IPS-18a (cell line): ENCODE measurements at regions not wholly inside any gene's neighbourhood (a gene's known extent, or its start where the extent isn't known, plus 50 kb on each side); places are given as distances from the start of the nearest gene placed in this dataset.

ENCODE experiments used
- H3K27ac ChIP-seq: one replicate; pipeline ENCODE4 v1.5.1; 2013; ENCODE audit warnings: low read length
- H3K27me3 ChIP-seq: one replicate; pipeline ENCODE4 v1.6.1; 2013; ENCODE audit warnings: mild to moderate bottlenecking, low read length; ENCODE audit not compliant: control insufficient read depth, insufficient read depth
- H3K36me3 ChIP-seq: one replicate; pipeline ENCODE4 v1.6.1; 2013; ENCODE audit warnings: low read depth, low read length; ENCODE audit not compliant: control insufficient read depth
- H3K4me1 ChIP-seq: one replicate; pipeline ENCODE4 v1.6.1; 2013; ENCODE audit warnings: low read depth, low read length; ENCODE audit not compliant: control insufficient read depth
- H3K4me3 ChIP-seq: one replicate; pipeline ENCODE4 v1.5.1; 2013; ENCODE audit warnings: low read length
- H3K9ac ChIP-seq: one replicate; pipeline ENCODE4 v1.6.1; 2013; ENCODE audit warnings: mild to moderate bottlenecking, low read length, moderate library complexity
- H3K9me3 ChIP-seq: one replicate; pipeline ENCODE4 v1.6.1; 2013; ENCODE audit warnings: low read depth, low read length; ENCODE audit not compliant: control insufficient read depth

DNA sequence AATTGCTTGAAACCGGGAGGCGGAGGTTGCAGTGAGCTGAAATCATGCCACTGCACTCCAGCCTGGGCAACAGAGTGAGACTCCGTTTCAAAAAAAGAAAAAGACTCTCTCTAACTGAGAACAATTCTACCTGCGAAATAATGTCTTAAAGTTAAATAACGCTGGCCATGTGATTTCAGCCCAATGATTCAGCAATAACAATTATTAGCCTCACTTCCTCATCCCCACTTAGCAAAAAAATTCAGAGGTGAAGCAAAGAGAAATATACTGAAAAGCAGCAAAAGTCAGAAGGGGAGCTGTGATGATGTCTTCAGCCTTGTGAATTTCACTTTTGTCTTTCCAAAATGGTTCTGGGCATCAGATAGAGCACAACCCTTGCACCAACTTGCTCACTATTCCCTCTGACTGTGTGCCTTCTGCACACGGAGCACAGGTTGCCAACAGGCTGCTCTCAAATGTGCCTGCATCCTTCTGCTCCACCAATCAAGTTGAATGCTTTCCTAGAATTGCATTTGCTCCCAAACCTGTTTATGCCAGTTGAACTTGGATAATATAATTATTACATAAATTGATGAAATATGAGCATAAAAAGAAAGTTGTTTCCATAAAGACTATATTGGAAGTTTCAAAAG is 79.8 kb upstream of the IPO9 start:
- H3K27me3 ChIP-seq: no peaks in the 10 kb centered on the region
- H3K4me1 ChIP-seq: peaks cover 60% of the 10 kb centered on the region
- no peak overlapping the region for H3K4me3 ChIP-seq
- no peaks in the 10 kb centered on the region for H3K9me3 ChIP-seq
- no peak overlapping the region for H3K27ac ChIP-seq
- peaks cover 7% of the 10 kb centered on the region for H3K36me3 ChIP-seq
- no peak overlapping the region for H3K9ac ChIP-seq

DNA sequence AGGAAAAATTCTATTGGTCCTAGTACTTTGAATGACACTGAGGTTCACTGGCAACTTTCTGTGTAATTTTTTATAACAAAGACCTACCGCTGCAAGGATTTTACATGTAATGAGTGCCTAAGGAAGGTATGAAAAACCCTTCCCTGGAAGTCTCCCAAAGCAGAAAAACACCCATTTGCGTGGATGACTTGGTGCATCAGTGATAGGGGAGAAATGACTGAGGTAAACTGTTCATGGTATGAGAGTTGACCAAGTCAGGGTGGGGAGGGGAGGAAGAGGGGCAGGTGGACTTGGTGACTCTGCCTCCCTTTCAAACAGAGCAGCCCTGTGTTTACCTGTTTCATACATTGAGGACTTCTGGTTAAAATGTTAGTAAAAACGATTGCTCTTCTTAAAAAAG is 78.8 kb upstream of the IPO9 start:
- Histone ChIP-seq H3K36me3 (peaks cover 2% of the 10 kb centered on the region), H3K9ac (no peak overlapping the region), H3K4me1 (peaks cover 67% of the 10 kb centered on the region), H3K27me3 (no peaks in the 10 kb centered on the region), H3K9me3 (no peaks in the 10 kb centered on the region), H3K4me3 (no peak overlapping the region), H3K27ac (no peak overlapping the region)

DNA sequence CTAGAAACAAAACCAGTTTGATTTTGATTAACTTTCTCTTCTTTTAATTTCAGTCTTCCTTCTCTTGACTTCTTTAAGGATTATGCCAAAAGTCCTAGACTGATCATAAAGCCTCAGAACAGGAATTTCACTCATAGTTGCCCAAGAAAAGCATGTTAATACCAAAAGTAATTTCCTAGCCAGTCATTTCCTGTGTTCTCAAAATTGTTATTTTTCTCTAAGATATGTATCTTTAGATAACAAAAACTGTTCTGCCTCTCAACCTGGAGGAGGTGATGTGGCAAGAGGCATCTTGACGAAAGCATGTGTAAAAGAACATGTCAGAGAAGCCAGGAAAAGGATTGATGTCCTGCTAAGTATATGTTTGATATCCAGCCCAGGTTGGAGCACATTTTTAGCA is 78.0 kb upstream of the IPO9 start:
- Histone ChIP-seq H3K9ac (no peak overlapping the region), H3K27me3 (no peaks in the 10 kb centered on the region), H3K36me3 (no peaks in the 10 kb centered on the region)

DNA sequence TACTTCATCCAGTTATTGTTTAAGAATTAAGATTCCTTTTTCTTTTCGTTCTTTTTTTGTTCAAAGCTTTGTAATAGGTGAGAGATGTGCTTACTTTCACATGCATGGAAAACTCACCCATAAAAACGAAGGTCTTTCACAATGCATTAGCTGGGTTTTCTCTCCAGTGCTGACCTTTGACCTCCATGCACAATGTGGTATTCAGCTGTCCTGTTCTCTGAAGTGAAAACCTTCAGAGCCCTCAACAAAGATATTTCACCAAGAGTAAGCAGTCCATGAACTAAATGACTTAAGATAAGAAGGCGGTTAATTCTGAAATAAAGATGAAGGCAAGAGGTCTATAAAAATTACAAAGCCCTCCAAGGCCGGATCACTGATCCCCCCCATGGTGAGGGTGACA is 77.1 kb upstream of the IPO9 start:
- no peak overlapping the region for H3K27ac ChIP-seq
- H3K4me1 ChIP-seq: peaks cover 67% of the 10 kb centered on the region

More for the DNA sequence above, 78.0 kb upstream of the IPO9 start:
- Histone ChIP-seq H3K4me3 (no peak overlapping the region), H3K4me1 (peaks cover 67% of the 10 kb centered on the region), H3K27ac (no peak overlapping the region), H3K9me3 (no peaks in the 10 kb centered on the region)

DNA sequence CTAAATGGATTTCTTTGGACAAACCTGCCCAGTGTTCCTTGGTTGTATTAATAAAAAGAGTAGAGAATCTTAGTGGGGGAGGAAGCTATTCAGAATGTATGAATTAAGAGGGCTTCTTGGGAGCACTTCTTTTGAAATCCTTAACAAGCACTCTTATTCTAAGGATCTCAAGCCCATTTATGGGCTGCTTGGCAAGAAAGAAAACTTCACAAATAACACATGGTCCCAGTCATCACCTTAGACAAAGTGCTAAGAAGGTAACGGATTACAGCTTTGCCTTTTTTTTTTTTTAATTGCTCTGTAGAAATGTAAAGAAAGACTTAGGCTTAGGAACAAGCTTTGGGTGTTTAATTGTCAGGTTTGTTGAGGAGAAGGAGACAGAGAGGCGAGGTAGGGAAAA is 76.6 kb upstream of the IPO9 start:
- no peak overlapping the region for H3K4me3 ChIP-seq
- no peak overlapping the region for H3K27ac ChIP-seq
- no peaks in the 10 kb centered on the region for H3K36me3 ChIP-seq
- H3K9me3 ChIP-seq: no peaks in the 10 kb centered on the region
- H3K27me3 ChIP-seq: no peaks in the 10 kb centered on the region
- H3K9ac ChIP-seq: no peak overlapping the region
- H3K4me1 ChIP-seq: peaks cover 67% of the 10 kb centered on the region

More for the DNA sequence above, 77.1 kb upstream of the IPO9 start:
- no peaks in the 10 kb centered on the region for H3K27me3 ChIP-seq
- H3K4me3 ChIP-seq: no peak overlapping the region
- H3K9me3 ChIP-seq: no peaks in the 10 kb centered on the region
- H3K9ac ChIP-seq: no peak overlapping the region
- H3K36me3 ChIP-seq: no peaks in the 10 kb centered on the region

DNA sequence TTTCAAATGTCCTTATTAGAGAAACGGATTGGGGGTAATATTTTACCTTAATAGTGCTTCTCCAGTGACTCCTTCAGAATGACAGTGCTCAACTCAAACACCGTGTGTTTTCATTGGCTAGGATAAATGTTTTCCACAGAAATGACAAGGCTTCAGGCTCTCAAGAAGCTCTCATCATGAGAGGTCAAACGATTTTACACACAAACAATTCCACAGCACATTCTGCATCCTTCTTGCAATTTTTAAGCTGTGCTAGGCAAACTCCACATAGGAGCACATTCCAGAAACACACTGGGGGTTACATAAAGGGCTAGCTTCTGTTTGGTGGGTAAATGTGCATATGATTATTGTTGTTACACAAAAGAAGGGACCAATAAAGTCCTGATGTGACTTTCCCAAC is 75.5 kb upstream of the IPO9 start:
- H3K9me3 ChIP-seq: no peaks in the 10 kb centered on the region
- H3K9ac ChIP-seq: no peak overlapping the region
- H3K36me3 ChIP-seq: no peaks in the 10 kb centered on the region
- H3K4me1 ChIP-seq: peaks cover 55% of the 10 kb centered on the region
- H3K27me3 ChIP-seq: no peaks in the 10 kb centered on the region
- H3K4me3 ChIP-seq: no peak overlapping the region
- no peak overlapping the region for H3K27ac ChIP-seq

DNA sequence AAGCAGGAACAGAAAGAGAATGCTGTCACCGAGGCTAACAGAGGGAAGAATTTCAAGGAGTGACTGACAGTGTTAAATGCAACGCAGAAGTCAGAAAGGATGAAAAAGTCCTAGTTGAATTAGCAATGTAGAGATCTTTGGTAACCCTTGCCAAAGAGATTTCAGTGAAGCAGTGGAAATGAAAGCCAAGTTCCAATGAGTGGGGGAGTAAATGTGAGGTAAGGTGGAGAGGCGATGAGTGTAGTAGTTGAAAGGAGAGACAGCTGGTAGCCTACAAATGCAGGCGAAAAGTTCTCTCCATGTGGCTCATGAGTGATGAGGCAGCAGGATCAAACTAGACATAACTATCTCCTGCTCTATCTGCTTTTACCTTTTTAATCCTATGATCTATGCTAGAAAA is 74.6 kb upstream of the IPO9 start:
- Histone ChIP-seq H3K9ac (no peak overlapping the region), H3K27ac (no peak overlapping the region), H3K27me3 (no peaks in the 10 kb centered on the region), H3K36me3 (no peaks in the 10 kb centered on the region), H3K4me3 (no peak overlapping the region), H3K4me1 (peaks cover 54% of the 10 kb centered on the region), H3K9me3 (no peaks in the 10 kb centered on the region)

DNA sequence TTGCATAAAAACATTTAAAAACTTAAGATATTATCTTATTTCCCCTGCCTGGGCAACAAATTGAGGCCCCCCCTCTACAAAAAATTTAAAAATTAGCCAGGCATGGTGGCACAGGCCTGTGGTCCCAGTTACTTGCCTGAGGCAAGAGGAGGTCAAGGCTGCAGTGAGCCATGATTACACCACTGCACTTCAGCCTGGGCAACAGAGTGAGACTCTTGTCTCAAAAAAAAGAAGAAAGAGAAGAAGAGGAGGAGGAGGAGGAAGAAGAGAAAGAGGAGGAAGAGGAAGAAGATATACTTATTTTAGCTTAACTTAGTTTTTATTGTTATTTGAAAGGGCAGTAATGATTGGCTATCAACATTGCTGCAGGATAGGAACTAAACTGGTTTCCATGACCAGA is 73.8 kb upstream of the IPO9 start:
- H3K4me1 ChIP-seq: peaks cover 50% of the 10 kb centered on the region
- no peaks in the 10 kb centered on the region for H3K36me3 ChIP-seq
- H3K9ac ChIP-seq: no peak overlapping the region
- H3K9me3 ChIP-seq: no peaks in the 10 kb centered on the region
- H3K4me3 ChIP-seq: no peak overlapping the region
- no peaks in the 10 kb centered on the region for H3K27me3 ChIP-seq
- H3K27ac ChIP-seq: no peak overlapping the region

DNA sequence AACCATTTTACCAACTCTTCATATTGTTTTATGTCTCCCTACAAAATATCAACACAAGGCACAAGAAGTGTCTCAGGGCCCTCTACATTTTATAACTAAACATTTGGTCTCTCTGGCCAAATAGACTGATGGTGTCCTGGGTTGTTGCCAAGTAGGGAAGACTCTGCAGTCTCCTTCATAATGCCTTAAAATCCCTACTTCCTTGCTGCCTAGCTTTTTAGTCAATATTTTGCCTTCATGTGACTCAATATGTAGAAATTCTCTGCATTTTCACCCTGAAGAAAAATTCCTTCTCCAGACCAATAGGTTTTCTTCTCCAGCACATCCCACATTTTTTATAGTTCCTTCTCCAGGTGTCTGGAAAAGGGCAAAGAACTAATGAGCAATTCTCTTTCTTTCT is 72.6 kb upstream of the IPO9 start:
- H3K4me1 ChIP-seq: peaks cover 49% of the 10 kb centered on the region

DNA sequence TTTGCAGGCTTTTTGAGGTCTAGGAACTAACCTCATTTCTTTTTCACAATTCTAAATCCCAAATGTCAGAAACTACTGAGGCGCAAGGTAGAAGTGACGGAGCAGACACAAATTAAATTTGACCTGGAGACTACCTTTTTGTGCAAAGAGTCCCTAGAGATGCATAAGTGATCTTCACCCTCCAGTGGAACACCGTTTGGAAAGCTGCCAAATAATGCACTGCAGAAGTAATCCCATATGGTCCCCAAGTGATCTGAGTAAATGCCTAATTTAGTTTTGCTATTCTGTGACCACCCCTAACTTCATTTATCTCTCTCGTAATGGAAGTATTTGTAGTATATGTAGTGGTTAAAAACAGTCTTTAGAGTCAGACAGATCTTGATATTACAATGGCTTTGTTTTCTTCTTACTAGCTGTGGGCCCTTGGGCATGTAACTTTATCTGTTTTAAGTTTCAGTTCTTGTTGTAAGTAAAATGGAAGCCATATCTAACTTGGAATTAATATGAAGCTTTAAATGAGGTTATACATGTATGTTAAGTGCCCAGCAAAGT is 70.4 kb upstream of the IPO9 start:
- H3K4me3 ChIP-seq: no peak overlapping the region
- H3K9me3 ChIP-seq: no peaks in the 10 kb centered on the region
- no peak overlapping the region for H3K27ac ChIP-seq
- no peaks in the 10 kb centered on the region for H3K27me3 ChIP-seq
- no peak overlapping the region for H3K9ac ChIP-seq
- no peaks in the 10 kb centered on the region for H3K36me3 ChIP-seq
- H3K4me1 ChIP-seq: peaks cover 37% of the 10 kb centered on the region

More for the DNA sequence above, 72.6 kb upstream of the IPO9 start:
- Histone ChIP-seq H3K27ac (no peak overlapping the region), H3K9me3 (no peaks in the 10 kb centered on the region), H3K27me3 (no peaks in the 10 kb centered on the region), H3K36me3 (no peaks in the 10 kb centered on the region), H3K4me3 (no peak overlapping the region), H3K9ac (no peak overlapping the region)

DNA sequence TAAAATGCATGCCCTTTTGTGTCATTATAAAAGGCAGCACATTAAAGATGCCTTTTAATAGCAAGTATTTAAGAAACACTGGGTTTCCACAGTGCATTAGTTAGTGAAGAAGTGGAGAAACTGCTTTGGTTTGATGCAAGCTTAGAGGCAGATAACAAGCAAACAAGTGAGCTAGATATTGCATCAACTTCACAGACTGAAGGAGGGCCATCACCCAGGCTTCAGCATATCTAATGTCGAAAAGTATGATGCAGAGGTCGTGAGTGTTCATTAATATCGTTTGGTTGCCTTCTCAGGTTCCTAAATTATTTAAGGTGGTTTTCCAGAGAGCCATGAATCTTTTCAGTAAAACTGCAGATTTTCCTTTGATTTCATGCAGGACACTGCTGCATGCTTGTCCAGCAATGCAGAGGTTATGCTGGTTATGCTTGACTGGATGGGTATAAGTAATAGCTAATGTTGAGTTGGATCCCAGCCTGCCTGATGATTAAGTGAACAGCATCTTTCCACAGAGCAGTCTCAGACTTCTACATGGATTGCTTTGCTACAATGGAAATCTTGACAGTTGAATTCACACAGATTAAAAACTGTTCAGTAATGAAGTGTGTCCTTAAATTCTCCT is 69.7 kb upstream of the IPO9 start:
- H3K9ac ChIP-seq: no peak overlapping the region

DNA sequence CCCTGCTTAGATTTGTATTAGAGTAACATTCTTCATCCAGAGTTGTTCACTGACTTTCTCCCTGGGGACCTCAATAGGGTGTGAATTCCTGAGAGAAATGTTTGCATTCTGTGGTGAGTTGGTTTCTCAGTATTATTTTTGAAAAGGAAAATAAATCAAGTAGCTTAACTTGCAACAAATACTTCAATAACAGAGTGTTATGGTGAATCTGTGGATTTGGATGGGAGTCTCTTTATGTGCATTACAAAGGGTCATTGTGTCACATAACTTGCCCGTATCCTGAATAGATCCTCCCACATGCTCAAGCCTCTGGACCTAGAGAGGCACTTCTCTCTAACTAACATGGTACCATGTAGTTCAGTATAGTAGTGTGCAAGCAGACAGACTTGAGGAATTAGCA is 68.4 kb upstream of the IPO9 start:
- no peak overlapping the region for H3K27ac ChIP-seq
- H3K4me3 ChIP-seq: no peak overlapping the region
- no peaks in the 10 kb centered on the region for H3K9me3 ChIP-seq
- no peaks in the 10 kb centered on the region for H3K36me3 ChIP-seq
- no peak overlapping the region for H3K9ac ChIP-seq
- H3K4me1 ChIP-seq: peaks cover 30% of the 10 kb centered on the region
- no peaks in the 10 kb centered on the region for H3K27me3 ChIP-seq

More for the DNA sequence above, 69.7 kb upstream of the IPO9 start:
- Histone ChIP-seq H3K4me3 (no peak overlapping the region), H3K27me3 (no peaks in the 10 kb centered on the region), H3K27ac (no peak overlapping the region), H3K9me3 (no peaks in the 10 kb centered on the region), H3K4me1 (peaks cover 35% of the 10 kb centered on the region), H3K36me3 (no peaks in the 10 kb centered on the region)
